Dedifferentiated amniotic fluid mesenchymal stem cell (primary cell): ENCODE measurements at regions not wholly inside any gene's neighbourhood (a gene's known extent, or its start where the extent isn't known, plus 50 kb on each side); places are given as distances from the start of the nearest gene placed in this dataset.

ENCODE experiments used
- DNase-seq: peaks from one replicate; pipeline ENCODE4 v3.0.0-alpha.2; 2016; ENCODE audit errors: extremely low spot score

GRCh38 chr14:85191986-85192385, 338.0 kb upstream of the FLRT2 start:
- DNase-seq = no peak

- DNase-seq = no peak
These were observed 334.0 kb upstream of the FLRT2 start for GRCh38 chr14:85195872-85196477.

GRCh38 chr14:85198001-85198400, 331.9 kb upstream of the FLRT2 start:
- no peak for DNase-seq

- DNase-seq = no peak
These were observed 324.1 kb upstream of the FLRT2 start for GRCh38 chr14:85205875-85206274.

GRCh38 chr14:85214471-85214870, 315.5 kb upstream of the FLRT2 start:
- DNase-seq = no peak

GRCh38 chr14:85217412-85217811, 312.5 kb upstream of the FLRT2 start:
- DNase-seq = no peak

- DNase-seq = no peak
These were observed 311.0 kb upstream of the FLRT2 start for GRCh38 chr14:85218982-85219381.

- DNase-seq = no peak
These were observed 308.1 kb upstream of the FLRT2 start for GRCh38 chr14:85221832-85222231.

GRCh38 chr14:85222341-85222740, 307.6 kb upstream of the FLRT2 start:
- no peak for DNase-seq

- DNase-seq = no peak
These were observed 306.3 kb upstream of the FLRT2 start for GRCh38 chr14:85223667-85224066.

GRCh38 chr14:85224241-85224640, 305.7 kb upstream of the FLRT2 start:
- no peak for DNase-seq

GRCh38 chr14:85233756-85234155, 296.2 kb upstream of the FLRT2 start:
- no peak for DNase-seq

- DNase-seq = no peak
These were observed 295.6 kb upstream of the FLRT2 start for GRCh38 chr14:85234156-85235025.

GRCh38 chr14:85235868-85236267, 294.1 kb upstream of the FLRT2 start:
- DNase-seq = no peak

GRCh38 chr14:85236296-85236695, 293.6 kb upstream of the FLRT2 start:
- DNase-seq = no peak

GRCh38 chr14:85239791-85240190, 290.2 kb upstream of the FLRT2 start:
- no peak for DNase-seq

GRCh38 chr14:85241022-85241855, 288.7 kb upstream of the FLRT2 start:
- no peak for DNase-seq

- DNase-seq = no peak
These were observed 287.3 kb upstream of the FLRT2 start for GRCh38 chr14:85242666-85243065.

- no peak for DNase-seq
These were observed 286.6 kb upstream of the FLRT2 start for GRCh38 chr14:85243321-85243720.

GRCh38 chr14:85247071-85247470, 282.9 kb upstream of the FLRT2 start:
- DNase-seq = no peak

- no peak for DNase-seq
These were observed 280.9 kb upstream of the FLRT2 start for GRCh38 chr14:85248881-85249635.
